ENCODE measurements at regions not wholly inside any gene's neighbourhood (a gene's known extent, or its start where the extent isn't known, plus 50 kb on each side); places are given as distances from the start of the nearest gene placed in this dataset.

DNA sequence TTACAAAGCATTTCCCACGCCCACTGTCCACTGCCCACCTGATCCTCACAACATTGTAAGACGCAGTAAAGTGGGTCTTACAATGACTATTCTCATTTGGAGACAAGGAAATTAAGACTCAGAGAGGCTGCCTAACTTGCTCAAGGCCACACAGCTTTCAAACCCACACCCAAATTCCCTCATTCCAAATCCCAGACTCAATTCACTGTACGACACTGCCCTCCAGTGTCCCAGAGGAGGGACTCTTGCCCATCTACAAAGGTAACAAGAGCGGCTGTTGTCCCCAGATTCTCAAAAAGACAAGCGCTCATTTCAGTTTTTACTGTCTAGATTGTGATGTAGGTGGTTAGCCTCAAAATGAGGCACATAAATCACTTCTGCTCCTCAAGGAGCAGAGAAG lies 184.6 kb downstream of the ACTL7B start:
- Mint-ChIP-seq H3K27me3 (no peaks in the 10 kb centered on the region), H3K27ac (no peak overlapping the region), H3K4me1 (no peaks in the 10 kb centered on the region), H3K36me3 (no peaks in the 10 kb centered on the region), H3K4me3 (no peak overlapping the region), H3K9me3 (no peaks in the 10 kb centered on the region)
- CTCF ChIA-PET = no interaction called here
- no peak for DNase-seq

- no peak overlapping the region for H3K4me3 Mint-ChIP-seq
- H3K27me3 Mint-ChIP-seq = no peaks in the 10 kb centered on the region
- no peaks in the 10 kb centered on the region for H3K36me3 Mint-ChIP-seq
- no peaks in the 10 kb centered on the region for H3K4me1 Mint-ChIP-seq
- H3K27ac Mint-ChIP-seq = no peak overlapping the region
- CTCF ChIA-PET = no interaction called here
- no peaks in the 10 kb centered on the region for H3K9me3 Mint-ChIP-seq
- DNase-seq = no peak
These were observed 186.8 kb downstream of the ACTL7B start for GRCh38 chr9:108668938-108669335.

GRCh38 chr9:108668191-108668937 lies 187.4 kb downstream of the ACTL7B start:
- Mint-ChIP-seq H3K27ac (no peak overlapping the region), H3K36me3 (no peaks in the 10 kb centered on the region), H3K4me1 (no peaks in the 10 kb centered on the region), H3K27me3 (no peaks in the 10 kb centered on the region), H3K4me3 (no peak overlapping the region), H3K9me3 (no peaks in the 10 kb centered on the region)
- CTCF ChIA-PET = no interaction called here
- DNase-seq = no peak

DNA sequence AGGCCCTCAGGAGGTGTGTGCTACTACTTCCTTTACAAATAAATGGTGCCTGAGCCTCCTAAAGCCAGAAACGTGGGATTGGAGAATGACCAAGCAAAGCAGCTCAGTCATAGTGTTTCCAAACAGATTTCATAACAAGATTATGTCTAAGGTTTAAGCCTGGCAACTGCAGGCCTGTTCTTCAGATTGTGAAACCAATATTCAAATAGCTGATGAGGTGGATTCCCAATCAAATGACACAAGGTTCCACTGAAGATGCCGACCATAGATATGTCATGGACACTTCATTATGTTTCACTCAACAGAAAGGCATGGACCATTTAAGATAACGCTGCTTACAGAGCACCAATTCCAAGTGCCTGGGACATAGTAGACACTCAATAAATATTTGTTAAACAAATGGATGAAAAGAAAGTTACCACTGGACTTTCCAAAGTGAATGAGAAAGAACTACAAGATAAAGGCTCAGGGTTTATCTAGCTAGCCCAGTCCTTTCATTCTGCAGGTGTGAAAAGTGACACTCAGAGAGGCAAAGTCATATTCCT lies 189.5 kb downstream of the ACTL7B start:
- H3K36me3 Mint-ChIP-seq = no peaks in the 10 kb centered on the region

DNA sequence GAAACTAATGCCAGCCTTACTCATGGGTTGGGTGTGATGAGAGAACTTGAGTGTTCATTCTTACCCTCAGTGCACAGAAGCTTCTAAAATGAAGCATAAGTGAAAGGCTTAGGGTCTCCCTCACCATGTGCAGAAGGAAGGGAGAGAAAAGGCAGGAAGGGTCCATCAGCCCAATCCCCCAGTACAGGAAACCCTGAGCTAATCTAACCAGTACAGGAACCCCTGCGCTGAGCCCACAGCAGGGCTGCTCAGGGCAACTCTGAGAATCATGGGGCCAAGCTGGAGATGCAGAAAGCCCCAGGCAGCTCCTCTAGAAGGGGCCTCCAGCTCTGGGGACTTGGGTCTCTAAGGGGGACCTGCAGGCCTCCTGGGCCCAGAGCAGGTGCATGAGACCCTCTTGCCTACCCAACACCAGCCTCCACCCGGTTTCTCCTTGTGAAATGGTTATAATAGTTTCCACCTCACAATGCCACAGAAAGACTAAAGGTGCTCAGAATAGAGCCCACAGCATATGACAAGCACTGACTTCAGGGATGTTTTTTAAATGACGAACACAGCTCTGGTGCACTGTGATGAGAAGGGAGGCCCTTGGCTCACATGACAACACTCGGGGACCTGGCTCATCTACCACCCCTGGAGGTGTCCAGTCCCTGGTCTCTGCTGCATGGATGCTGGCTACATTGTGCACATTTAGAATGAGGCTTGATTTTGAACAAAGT lies 190.1 kb downstream of the ACTL7B start:
- Mint-ChIP-seq H3K27me3 (no peaks in the 10 kb centered on the region), H3K4me1 (no peaks in the 10 kb centered on the region), H3K36me3 (no peaks in the 10 kb centered on the region), H3K9me3 (peaks cover 10% of the 10 kb centered on the region), H3K27ac (no peak overlapping the region), H3K4me3 (no peak overlapping the region)
- DNase-seq = no peak
- CTCF ChIA-PET = no interaction called here

More for the DNA sequence above, 189.5 kb downstream of the ACTL7B start:
- no peaks in the 10 kb centered on the region for H3K4me1 Mint-ChIP-seq
- no peaks in the 10 kb centered on the region for H3K27me3 Mint-ChIP-seq
- H3K4me3 Mint-ChIP-seq = no peak overlapping the region
- H3K9me3 Mint-ChIP-seq = peaks cover 7% of the 10 kb centered on the region
- CTCF ChIA-PET = no interaction called here
- no peak overlapping the region for H3K27ac Mint-ChIP-seq
- DNase-seq = no peak

- no peak overlapping the region for H3K27ac Mint-ChIP-seq
- H3K27me3 Mint-ChIP-seq = no peaks in the 10 kb centered on the region
- H3K9me3 Mint-ChIP-seq = peaks cover 20% of the 10 kb centered on the region
- DNase-seq = no peak
- H3K36me3 Mint-ChIP-seq = no peaks in the 10 kb centered on the region
- H3K4me3 Mint-ChIP-seq = no peak overlapping the region
- CTCF ChIA-PET = no interaction called here
- H3K4me1 Mint-ChIP-seq = no peaks in the 10 kb centered on the region
These were observed 191.2 kb downstream of the ACTL7B start for GRCh38 chr9:108664309-108665255.

DNA sequence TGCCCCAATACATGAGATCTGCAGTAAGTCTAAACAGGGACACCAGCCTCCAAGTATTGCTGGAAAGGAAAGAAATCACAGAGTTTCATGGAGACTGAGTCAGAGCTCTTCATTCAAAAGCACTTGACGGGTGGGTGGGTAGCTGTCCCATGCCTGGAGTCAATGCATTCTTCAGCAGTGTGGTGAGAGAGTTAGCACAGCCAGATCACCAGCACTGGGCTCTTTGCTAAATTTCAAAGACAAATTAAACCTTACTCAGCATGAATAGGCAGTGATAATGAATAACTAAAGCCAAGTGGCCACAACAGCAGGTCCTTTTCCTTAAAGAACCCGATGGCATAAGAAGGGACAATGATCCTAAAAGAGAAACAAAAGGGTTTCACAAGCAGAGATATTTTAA lies 192.4 kb downstream of the ACTL7B start:
- no peaks in the 10 kb centered on the region for H3K36me3 Mint-ChIP-seq
- no peak for DNase-seq
- H3K4me3 Mint-ChIP-seq = no peak overlapping the region
- H3K9me3 Mint-ChIP-seq = peaks cover 28% of the 10 kb centered on the region
- H3K27ac Mint-ChIP-seq = no peak overlapping the region
- CTCF ChIA-PET = no interaction called here
- H3K27me3 Mint-ChIP-seq = no peaks in the 10 kb centered on the region
- no peaks in the 10 kb centered on the region for H3K4me1 Mint-ChIP-seq

- H3K9me3 Mint-ChIP-seq = peaks cover 29% of the 10 kb centered on the region
- no peaks in the 10 kb centered on the region for H3K27me3 Mint-ChIP-seq
- H3K4me3 Mint-ChIP-seq = no peak overlapping the region
- DNase-seq = no peak
- CTCF ChIA-PET = no interaction called here
- no peaks in the 10 kb centered on the region for H3K4me1 Mint-ChIP-seq
- no peak overlapping the region for H3K27ac Mint-ChIP-seq
- no peaks in the 10 kb centered on the region for H3K36me3 Mint-ChIP-seq
These were observed 192.8 kb downstream of the ACTL7B start for GRCh38 chr9:108662956-108663355.

DNA sequence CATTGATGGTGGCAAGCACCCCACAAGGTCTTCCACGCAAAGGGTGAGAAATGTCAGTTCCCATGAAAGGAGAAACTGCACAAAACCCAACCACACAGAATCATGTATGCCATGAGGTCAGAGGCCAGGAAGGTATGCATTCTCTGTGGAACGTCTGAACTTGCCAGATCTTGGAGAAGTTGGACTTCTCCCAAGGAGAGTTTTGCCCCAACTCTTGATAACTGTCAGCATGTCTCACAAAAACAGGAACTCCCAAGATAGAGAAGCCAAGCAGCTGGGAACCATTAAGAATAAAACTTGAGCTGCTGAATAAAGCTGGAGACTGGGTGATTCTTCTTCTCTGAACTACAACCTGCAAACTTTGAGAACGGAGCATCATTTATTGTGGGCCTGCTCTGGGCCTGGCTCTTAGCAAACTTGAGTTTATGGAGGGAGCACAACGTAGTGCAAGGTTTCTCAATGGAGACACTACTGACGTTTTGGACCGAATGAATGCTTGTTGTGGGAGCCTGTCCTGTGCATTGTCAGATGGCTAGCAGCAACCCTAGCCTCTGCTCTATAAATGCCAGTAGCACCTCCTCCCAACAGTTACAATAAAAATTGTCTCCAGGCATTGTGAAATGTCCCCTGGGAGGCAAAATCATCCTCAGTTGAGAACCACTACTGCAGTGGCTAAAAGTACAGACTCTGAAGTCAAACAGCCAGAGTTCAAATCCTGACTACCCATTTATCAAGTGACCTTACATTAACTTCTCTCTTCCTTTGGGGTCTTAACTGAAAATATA lies 193.5 kb downstream of the ACTL7B start:
- CTCF ChIA-PET = no interaction called here
- H3K36me3 Mint-ChIP-seq = no peaks in the 10 kb centered on the region
- H3K9me3 Mint-ChIP-seq = peaks cover 29% of the 10 kb centered on the region
- DNase-seq = no peak
- H3K27me3 Mint-ChIP-seq = no peaks in the 10 kb centered on the region
- no peak overlapping the region for H3K27ac Mint-ChIP-seq
- no peaks in the 10 kb centered on the region for H3K4me1 Mint-ChIP-seq
- H3K4me3 Mint-ChIP-seq = no peak overlapping the region

DNA sequence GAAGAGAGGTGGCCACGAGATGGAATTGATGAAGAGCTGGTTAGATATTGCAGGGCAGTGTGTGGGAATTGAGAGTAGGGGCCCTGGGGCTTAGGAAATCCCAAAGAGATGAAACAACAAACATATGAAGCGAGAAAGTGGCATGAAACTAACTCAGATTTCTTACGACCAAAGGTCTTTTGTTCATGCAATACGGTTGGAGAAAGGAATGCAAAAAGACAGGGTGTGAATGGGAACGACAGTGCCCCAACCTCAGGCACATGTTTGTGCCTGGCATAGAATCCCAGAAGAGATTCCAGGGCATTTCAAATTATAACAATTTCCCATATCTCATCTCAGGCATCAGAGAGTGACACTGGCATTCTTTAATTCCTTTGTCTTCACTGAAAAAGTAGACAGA lies 199.2 kb downstream of the ACTL7B start:
- CTCF ChIA-PET = no interaction called here
- H3K36me3 Mint-ChIP-seq = no peaks in the 10 kb centered on the region

GRCh38 chr9:108655818-108656217 lies 200.0 kb downstream of the ACTL7B start:
- CTCF ChIA-PET = no interaction called here
- Mint-ChIP-seq H3K9me3 (peaks cover 20% of the 10 kb centered on the region), H3K36me3 (no peaks in the 10 kb centered on the region), H3K4me1 (no peaks in the 10 kb centered on the region), H3K27ac (no peak overlapping the region), H3K27me3 (no peaks in the 10 kb centered on the region), H3K4me3 (no peak overlapping the region)
- no peak for DNase-seq

More for the DNA sequence above, 199.2 kb downstream of the ACTL7B start:
- peaks cover 24% of the 10 kb centered on the region for H3K9me3 Mint-ChIP-seq
- H3K4me1 Mint-ChIP-seq = no peaks in the 10 kb centered on the region
- H3K27ac Mint-ChIP-seq = no peak overlapping the region
- no peak for DNase-seq
- H3K4me3 Mint-ChIP-seq = no peak overlapping the region
- no peaks in the 10 kb centered on the region for H3K27me3 Mint-ChIP-seq

- no peaks in the 10 kb centered on the region for H3K4me1 Mint-ChIP-seq
These were observed 201.2 kb downstream of the ACTL7B start for GRCh38 chr9:108654566-108654965.

DNA sequence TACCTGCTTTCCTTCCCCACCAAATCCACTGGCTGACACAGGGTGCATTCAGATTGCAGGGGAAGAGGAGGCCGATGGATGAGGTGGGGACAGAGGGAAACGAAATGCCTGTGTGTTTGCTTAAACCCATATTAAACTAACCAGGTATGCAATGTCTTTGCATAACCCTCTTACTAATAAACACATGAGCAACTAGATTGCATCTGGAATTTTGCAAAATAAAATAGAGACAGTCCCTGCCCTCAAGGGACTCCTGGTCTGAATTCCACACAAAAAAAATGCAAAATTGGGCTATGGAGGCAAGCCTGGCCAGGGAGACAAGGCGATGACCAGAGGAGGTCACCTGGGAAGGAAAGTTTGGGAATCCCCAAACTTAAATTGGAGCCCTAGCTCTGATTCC lies 202.9 kb downstream of the ACTL7B start:
- Mint-ChIP-seq H3K4me1 (no peaks in the 10 kb centered on the region), H3K36me3 (no peaks in the 10 kb centered on the region), H3K27me3 (no peaks in the 10 kb centered on the region), H3K27ac (no peak overlapping the region), H3K9me3 (no peaks in the 10 kb centered on the region), H3K4me3 (no peak overlapping the region)
- DNase-seq = no peak
- CTCF ChIA-PET = no interaction called here

More at GRCh38 chr9:108654566-108654965, 201.2 kb downstream of the ACTL7B start:
- Mint-ChIP-seq H3K4me3 (no peak overlapping the region), H3K27me3 (no peaks in the 10 kb centered on the region), H3K36me3 (no peaks in the 10 kb centered on the region), H3K27ac (no peak overlapping the region), H3K9me3 (peaks cover 9% of the 10 kb centered on the region)
- DNase-seq = no peak
- CTCF ChIA-PET = no interaction called here

- DNase-seq = no peak
- Mint-ChIP-seq H3K9me3 (no peaks in the 10 kb centered on the region), H3K27ac (no peak overlapping the region), H3K4me1 (no peaks in the 10 kb centered on the region), H3K36me3 (no peaks in the 10 kb centered on the region), H3K4me3 (no peak overlapping the region), H3K27me3 (no peaks in the 10 kb centered on the region)
- CTCF ChIA-PET = no interaction called here
These were observed 205.0 kb downstream of the ACTL7B start for GRCh38 chr9:108650826-108651225.
